AG10803 (cell line): ENCODE measurements at regions not wholly inside any gene's neighbourhood (a gene's known extent, or its start where the extent isn't known, plus 50 kb on each side); places are given as distances from the start of the nearest gene placed in this dataset.

Source experiments
- DNase-seq: peaks from one replicate; pipeline ENCODE4 v3.0.0; 2010; ENCODE audit warnings: low read depth
- H3K4me3 ChIP-seq: 2 replicates; pipeline ENCODE4 v1.5.1; 2011; ENCODE audit warnings: mild to moderate bottlenecking, low read length, control low read depth
- TF ChIP-seq, protein P1 (sequence below): conservative IDR thresholded peaks from 2 replicates; pipeline ENCODE4 v1.5.1; 2011; ENCODE audit warnings: mild to moderate bottlenecking, low read length, control low read depth, inconsistent platforms

DNA sequence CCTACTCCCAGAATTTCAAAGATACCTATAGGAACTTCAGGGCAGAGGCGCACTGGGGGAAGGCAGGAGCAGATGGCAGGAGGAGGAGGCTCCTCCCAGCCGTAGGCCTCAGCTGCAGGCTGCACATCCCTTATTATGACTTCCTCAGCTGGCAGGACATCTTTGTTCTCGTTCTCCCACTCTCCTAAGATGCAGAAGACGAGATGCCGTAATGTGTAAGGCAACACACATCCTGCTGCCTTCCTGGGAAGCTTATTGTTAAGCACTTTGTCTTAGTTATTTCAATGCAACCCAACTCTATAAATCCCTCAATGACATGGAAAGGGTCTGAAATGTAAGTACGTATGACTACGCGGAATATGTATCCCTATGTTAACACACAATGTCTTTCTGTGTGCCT lies 599.8 kb upstream of the MGMT start:
- no peak overlapping the region for H3K4me3 ChIP-seq
- DNase-seq = no peak
- TF ChIP-seq, protein P1, sequence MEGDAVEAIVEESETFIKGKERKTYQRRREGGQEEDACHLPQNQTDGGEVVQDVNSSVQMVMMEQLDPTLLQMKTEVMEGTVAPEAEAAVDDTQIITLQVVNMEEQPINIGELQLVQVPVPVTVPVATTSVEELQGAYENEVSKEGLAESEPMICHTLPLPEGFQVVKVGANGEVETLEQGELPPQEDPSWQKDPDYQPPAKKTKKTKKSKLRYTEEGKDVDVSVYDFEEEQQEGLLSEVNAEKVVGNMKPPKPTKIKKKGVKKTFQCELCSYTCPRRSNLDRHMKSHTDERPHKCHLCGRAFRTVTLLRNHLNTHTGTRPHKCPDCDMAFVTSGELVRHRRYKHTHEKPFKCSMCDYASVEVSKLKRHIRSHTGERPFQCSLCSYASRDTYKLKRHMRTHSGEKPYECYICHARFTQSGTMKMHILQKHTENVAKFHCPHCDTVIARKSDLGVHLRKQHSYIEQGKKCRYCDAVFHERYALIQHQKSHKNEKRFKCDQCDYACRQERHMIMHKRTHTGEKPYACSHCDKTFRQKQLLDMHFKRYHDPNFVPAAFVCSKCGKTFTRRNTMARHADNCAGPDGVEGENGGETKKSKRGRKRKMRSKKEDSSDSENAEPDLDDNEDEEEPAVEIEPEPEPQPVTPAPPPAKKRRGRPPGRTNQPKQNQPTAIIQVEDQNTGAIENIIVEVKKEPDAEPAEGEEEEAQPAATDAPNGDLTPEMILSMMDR = no peak

- DNase-seq = no peak
- H3K4me3 ChIP-seq = no peak overlapping the region
- TF ChIP-seq, protein P1 = no peak
Observed at GRCh38 chr10:128867819-128868218, 599.2 kb upstream of the MGMT start.

DNA sequence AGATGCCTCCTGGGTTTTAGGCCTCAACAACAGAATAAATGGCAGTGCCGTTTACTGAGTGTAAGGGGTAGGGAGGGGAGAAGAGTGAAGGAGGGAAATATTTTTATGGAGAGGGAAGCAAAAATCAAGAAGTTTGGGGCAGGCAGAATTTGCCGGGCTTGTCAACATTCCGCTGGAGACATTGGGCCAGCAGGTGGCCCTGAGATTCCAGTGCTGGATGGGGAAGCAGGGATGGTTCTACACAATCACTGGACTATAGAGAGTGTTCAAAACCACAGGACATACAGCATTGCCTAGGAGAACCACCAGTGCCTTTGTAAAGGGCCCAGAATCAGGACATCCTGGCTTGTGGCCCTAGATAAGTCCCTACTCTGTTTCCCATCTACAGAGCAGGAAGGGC lies 598.6 kb upstream of the MGMT start:
- no peak for DNase-seq
- TF ChIP-seq, protein P1 = no peak
- H3K4me3 ChIP-seq = no peak overlapping the region

DNA sequence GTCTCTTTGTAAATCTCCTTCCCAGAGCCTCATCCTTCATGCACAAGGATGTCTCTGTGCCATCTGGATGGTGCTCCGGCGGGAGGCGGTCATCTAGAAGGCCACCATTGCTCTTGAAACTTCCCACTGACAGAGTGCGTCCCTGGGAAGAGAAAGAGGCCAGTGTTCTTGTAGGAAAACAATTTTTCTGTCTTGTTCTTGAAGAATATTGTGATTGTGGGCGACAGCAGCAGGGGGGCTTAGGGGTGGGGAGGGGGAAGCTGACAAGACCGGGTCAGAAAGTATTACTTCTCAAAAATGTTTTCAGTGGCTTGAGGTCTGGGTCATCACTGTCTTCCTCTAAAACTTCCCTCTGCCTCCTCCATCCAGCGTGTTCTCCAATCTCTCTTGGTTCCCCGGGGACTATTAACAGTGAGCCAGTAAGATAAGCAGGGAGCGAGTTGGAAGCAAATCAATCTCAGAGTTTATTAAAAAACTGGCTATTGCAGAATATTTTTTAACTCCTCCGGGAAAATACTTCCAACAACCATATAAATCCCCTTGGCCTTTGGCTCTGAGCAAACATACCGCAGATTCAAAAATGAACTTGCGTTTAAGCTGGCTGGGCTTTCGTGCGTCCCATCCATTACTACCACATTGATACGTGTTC lies 597.8 kb upstream of the MGMT start:
- no peak overlapping the region for H3K4me3 ChIP-seq
- DNase-seq = no peak
- TF ChIP-seq, protein P1 = no peak

DNA sequence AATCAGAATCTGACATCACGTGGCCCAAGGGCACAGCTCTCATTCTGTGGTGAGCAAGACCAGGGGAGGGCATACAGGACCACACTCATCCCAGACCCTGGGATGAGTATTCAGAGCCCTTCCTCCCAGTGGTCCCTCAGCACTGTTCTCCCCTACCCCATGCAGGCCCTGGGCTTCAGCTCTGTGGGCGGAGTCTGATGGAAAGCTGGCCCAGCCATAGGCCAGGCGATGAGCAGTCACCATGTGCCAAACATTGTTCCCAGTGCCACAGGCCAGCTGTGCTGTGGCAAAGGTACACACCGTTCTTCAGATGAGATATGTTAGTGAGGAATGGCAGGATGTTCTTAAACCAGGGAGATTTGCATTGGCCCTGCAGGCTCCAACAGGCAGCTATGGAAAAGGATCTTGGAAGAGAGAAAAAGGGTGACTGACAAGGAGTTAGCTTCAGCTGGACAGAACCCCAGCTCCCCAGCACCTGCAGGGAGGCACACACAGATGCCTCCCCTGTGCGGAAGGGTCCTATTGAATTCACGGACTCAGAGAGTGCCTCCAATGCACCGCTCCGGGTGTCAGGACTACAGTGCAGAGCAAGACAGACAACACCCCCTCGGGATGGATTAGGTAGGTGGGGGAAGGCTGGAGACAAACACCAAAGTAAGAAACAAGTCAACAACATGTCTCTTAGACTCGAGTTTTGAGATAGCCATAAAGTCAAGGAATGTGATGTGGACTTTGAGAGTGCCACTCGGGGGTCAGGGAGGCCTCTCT lies 596.0 kb upstream of the MGMT start:
- H3K4me3 ChIP-seq = no peak overlapping the region
- no peak for DNase-seq
- TF ChIP-seq, protein P1 = no peak

GRCh38 chr10:128871671-128872231 lies 595.3 kb upstream of the MGMT start:
- TF ChIP-seq, protein P1 = no peak
- no peak for DNase-seq
- H3K4me3 ChIP-seq = no peak overlapping the region
